ENCODE measurements at regions not wholly inside any gene's neighbourhood (a gene's known extent, or its start where the extent isn't known, plus 50 kb on each side); places are given as distances from the start of the nearest gene placed in this dataset.

- DNase-seq (ENCODE audit: low spot score): no peak
Observed at GRCh38 chr9:134987906-134988700, 70.4 kb upstream of the FCN1 start.

GRCh38 chr9:134988706-134989105 lies 71.0 kb upstream of the FCN1 start:
- no peak for DNase-seq (ENCODE audit: low spot score)

- DNase-seq (ENCODE audit: low spot score): no peak
Observed at GRCh38 chr9:134989206-134990065, 71.7 kb upstream of the FCN1 start.

DNA sequence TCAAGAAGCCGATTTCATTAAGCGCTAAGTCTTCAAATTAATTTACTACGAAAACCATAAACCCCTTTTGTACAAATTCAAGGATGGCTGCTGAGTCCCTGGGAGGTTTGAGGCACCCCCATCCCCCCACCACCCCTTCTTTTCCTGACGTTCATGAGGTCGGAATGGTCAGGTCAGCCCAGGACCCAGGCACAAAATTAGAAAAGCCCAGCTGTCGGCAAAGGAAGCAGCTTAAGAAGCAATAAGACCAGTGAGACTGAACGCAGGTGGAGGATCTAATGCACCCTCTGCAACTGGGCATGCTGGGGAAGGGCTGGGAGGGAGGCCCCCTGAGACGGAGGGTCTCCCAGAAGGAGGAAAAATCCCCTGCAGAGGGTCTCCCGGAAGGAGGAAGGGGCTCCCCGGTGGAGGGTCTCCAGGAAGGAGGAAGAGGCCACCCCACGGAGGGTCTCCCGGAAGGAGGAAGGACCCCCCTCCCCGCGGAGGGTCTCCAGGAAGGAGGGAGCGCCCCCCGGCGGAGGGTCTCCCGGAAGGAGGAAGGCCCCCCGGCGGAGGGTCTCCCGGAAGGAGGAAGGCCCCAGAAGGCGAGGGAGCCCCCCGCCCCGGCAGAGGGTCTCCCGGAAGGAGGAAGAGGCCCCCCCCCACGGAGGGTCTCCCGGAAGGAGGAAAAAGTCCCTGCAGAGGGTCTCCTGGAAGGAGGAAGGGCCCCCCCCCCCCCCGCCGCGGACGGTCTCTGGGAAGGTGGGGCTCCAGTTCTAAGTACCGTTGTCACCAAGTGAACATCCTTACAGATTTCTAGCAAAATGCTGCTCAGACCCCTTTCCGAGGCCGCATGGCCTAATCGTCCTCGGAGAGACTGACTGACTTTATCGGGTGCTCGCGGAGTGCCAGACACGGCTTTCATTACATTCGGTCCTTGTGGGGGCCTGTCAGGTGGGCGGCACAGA lies 74.4 kb upstream of the FCN1 start:
- DNase-seq (ENCODE audit: low spot score): no peak

DNA sequence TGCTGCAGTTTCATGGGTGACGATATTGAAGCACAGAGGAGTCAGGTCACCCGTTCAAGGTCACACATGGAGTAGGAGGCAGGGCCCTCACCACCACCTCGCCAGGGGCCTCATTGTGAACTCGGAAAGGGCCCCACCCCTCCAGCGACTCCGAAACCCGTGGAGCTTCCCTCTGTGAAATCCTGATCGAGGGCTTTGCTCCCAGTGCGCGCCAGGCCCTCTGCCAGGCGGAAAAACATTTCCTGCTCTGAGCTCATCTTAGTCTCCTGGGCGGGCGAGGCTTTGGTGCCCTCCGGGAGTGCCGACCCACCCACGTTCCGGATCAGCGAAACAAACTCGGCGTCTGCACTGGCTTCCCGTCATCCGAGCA lies 75.0 kb upstream of the FCN1 start:
- no peak for DNase-seq (ENCODE audit: low spot score)

GRCh38 chr9:134993416-134993815 lies 75.7 kb upstream of the FCN1 start:
- no peak for DNase-seq (ENCODE audit: low spot score)

DNA sequence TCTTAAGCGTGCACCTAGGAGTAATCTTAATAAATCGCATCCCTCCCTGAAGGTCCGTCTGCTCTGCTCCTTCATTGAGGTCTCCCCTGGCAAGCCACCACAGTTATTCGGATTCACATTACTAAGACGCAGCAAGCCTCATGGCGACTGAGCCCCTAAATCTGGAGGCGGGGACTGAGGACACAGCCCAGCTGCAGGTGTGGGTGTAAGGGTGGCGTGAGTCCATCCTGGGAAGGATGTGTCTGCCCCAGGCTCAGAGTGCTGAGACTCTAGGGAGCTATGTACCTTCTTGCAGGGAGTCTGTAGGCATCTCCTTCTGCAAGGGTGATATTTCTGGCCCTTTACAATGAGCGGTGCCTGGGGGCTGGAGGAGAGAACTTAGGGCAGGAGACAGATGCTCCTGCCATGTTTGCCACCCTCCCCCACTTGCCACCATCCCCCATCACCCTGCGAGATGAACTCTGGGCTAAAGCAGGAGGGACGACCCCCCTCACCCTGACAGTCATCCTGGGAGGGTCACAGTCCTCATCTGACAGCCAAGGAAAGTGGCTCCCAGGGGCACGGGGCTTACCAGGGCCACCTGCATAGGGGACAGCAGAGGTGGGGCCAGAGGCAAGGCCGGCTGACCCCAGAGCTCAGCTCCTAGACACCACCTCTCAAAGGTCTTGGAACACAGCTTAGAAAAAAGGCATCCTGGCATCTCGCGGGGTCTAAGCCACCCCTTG lies 76.4 kb upstream of the FCN1 start:
- DNase-seq (ENCODE audit: low spot score): no peak

- DNase-seq (ENCODE audit: low spot score): no peak
Observed at GRCh38 chr9:134994926-134995791, 77.4 kb upstream of the FCN1 start.

DNA sequence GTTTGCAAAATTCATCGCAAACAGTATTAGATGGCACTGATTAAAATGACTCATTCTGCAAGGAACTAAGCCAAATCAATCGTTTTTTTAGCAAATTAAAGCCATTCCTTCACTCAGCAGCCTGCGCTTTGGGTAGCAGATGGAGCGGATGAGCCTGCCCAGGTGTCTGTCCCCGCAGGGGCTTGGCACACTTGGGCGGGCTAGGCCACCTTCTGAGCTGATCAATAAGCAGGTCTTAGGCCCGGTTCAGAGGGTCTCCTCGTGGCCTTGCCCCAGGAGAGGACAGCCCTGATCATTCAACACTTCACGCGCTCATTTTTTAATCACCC lies 78.0 kb upstream of the FCN1 start:
- no peak for DNase-seq (ENCODE audit: low spot score)

DNA sequence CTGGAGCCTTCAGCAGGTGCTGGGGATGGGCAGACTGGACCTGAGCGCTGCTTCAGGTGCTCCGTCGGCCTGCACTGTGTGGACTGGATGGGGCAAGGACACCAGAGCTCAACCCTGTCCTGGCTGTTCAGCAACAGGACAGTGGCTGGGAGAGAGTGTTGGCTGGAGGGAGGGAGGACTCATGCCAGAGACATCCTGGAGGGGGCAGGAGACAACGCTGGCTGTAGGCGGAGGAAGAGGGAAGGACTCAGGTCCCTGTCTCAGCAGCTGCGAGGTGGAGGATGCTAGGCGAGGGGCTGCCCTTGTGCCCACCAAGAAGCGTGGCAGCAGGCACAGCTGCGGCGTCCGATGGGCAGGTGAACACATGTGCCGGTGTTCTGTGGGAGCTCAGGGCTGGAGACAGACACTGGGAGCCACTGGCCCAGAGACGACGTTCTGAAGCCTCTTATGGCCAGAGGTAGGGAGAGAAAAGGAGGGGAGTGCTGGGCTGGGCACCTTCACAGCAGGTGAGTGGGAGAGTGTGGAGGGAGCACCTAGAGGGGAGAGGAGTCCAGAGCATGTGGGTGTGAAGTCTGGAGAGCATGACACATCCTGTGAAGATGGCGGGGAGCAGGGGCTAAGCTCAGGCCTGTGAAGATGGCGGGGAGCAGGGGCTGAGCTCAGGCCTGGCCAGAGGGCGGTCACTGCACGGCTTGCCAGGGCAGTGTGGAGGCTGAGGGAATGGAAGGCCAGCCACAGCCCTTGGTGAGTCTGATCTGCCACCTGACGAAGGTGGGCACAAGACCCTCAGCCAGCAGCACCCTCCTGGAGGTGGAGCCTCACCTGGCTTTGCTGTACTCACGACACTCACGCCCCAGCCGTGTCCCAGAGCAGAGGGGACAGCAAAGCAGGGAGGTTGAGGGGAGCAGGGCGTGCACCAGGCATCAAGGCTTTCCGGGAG lies 79.1 kb upstream of the FCN1 start:
- no peak for DNase-seq (ENCODE audit: low spot score)

DNA sequence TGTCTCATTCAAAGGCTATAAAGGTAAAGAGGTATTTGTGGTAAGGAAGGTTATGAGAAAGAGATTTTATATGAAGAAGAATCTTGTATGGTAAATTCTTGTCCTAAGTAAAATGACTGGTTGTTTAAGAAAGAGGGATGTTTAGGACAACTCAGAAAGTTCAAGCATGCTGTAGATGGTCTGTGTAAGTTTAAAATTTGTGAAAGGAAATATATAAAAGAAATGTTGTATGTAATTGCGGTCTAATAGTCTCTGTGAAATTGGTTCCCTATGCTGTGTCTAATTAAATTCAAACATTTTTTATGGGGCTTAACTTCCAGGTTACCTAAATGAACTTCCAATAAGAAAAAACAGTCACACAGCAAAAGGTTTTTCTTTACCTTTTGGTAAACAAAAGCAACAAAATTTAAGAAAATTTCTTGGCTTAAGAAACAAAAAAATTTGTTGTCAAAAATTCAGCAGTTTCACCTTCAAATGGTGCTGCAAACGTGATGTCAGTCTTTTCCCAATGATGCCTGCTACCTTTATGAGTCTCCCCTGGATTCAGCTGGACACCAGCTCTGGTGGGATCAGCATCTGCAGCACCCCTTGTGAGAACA lies 83.0 kb upstream of the FCN1 start:
- DNase-seq (ENCODE audit: low spot score): no peak

DNA sequence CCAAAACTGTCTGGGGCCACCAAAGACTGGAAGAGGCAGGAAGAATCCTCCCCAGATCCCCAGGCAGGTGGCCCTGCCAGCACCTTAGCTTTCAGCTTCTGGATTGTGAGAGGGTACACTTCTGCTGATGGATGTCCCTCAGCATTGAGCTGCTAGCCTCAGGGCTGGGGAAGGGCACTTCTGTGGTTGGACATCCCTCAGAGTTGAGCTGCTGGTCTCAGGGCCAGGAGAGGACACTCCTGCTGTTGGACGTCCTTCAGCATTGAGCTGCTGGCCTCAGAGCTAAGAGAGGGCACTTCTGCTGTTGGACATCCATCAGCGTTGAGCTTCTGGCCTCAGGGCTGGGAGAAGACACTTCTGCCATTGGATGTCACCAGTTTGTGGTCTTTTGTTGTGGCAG lies 83.8 kb upstream of the FCN1 start:
- no peak for DNase-seq (ENCODE audit: low spot score)

GRCh38 chr9:135002336-135002735 lies 84.6 kb upstream of the FCN1 start:
- no peak for DNase-seq (ENCODE audit: low spot score)

DNA sequence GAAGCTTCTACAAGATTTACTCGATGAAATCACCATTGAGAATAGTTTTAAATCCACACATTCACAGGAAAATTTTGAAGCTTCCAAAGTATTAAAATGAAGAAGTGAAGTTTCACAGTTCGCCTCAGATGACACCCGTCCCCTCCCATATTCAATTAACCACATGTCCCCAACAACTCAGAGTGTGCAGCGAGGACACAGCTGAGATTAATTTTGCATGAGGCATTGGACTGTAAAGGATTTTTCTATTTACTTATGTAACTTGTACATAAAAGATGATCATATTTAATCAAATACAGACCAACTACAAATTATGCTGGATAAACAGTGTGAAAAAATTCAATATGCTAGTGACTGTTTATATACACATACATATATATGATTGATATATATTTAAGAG lies 84.7 kb upstream of the OLFM1 start:
- DNase-seq (ENCODE audit: low spot score): no peak

- no peak for DNase-seq (ENCODE audit: low spot score)
Observed at GRCh38 chr9:135004772-135005171, 82.7 kb upstream of the OLFM1 start.

- no peak for DNase-seq (ENCODE audit: low spot score)
Observed at GRCh38 chr9:135006911-135007570, 80.4 kb upstream of the OLFM1 start.

- DNase-seq (ENCODE audit: low spot score): no peak
Observed at GRCh38 chr9:135007601-135008000, 79.9 kb upstream of the OLFM1 start.

GRCh38 chr9:135008416-135008815 lies 79.1 kb upstream of the OLFM1 start:
- no peak for DNase-seq (ENCODE audit: low spot score)

Measured in umbilical cord (tissue), 1 donor.